HG03378 (cell line): ENCODE measurements at regions not wholly inside any gene's neighbourhood (a gene's known extent, or its start where the extent isn't known, plus 50 kb on each side); places are given as distances from the start of the nearest gene placed in this dataset.
"Not testable (repeated sequence)": the region's sequence is repeated elsewhere in the genome, so short reads cannot be mapped to it uniquely, and the experiment has no call there.

Experiments
- ATAC-seq: cut with Tn5 transposase; IDR thresholded peaks from one replicate; pipeline ENCODE4 v1.9.1; 2021; ENCODE audit warnings: mild to moderate bottlenecking, moderate library complexity; ENCODE audit not compliant: unreplicated experiment

DNA sequence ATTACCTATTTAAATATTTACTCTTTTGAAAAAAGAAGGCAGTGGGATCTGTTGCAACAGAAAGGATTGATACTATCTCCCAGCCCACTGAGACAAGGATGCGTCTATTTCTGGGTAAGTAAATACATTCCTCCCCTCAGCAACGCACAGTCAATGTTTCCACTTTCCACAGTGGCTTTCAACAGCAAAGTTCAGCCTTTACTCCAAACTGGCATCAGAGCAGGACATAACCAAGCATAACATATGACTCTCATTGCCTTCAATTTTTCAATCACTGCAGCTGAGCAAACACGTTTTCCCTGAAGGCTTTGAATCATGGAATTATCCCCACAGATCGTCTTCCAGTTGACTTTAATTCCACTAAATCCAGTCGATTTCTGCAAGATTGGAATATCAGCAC lies 160.3 kb upstream of the FRG1 start:
- ATAC-seq, result no peak

DNA sequence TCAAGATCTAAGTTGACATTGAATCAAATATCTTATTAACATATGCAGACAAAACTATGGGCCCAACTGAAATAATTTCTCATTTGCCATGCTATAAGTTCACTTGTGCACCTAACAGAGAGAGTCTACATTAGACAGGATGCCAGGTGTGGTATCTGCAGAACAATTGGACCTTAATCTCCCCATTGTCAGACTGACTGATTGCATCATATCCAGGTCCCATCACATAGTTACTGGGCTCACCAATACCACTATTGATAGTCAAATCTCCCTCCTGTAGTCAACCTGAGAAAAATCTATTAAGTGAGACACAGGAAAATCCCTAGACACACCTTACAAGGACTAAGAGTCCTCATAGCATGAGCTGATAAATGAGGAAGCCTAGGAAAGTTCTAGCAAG lies 156.0 kb upstream of the FRG1 start:
- ATAC-seq, result no peak

DNA sequence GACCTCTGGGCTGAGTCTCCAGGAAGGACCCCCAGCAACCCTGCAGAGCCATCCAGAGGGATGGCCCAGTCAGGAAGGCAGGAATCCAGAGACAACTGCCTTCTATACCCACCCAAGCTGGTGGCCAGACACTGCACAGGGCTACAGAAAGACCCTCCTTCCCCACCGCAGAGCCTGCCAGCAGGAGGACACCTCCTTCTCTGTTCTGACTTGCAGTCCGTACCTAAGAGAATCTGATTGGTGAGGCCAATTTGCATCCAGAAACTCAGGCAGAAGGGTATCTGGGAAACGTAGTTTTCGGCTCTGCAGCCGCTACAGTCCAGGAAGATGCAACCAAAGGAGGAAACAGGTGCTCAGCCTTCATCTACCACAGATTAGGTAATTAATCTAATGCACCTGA lies 155.4 kb upstream of the FRG1 start:
- no peak for ATAC-seq

DNA sequence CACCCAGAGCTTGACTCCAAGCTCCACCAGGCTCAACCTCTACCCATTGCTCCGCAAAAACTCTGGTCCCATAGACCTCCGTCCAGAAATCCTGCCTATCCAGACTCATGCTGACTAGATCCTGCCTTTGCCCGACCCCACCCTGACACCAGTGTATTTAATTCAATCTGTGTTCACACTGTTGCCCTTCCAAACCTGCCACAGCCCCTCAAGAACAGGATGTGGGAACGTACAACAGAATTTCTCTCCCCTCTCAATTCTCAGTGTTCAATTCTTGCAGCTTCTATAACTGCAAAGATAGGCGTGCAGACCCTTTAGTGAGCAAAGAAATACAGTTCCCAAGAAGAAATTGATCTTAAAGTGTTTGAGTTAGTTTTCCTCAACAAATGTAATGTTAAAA lies 154.2 kb upstream of the FRG1 start:
- no peak for ATAC-seq

DNA sequence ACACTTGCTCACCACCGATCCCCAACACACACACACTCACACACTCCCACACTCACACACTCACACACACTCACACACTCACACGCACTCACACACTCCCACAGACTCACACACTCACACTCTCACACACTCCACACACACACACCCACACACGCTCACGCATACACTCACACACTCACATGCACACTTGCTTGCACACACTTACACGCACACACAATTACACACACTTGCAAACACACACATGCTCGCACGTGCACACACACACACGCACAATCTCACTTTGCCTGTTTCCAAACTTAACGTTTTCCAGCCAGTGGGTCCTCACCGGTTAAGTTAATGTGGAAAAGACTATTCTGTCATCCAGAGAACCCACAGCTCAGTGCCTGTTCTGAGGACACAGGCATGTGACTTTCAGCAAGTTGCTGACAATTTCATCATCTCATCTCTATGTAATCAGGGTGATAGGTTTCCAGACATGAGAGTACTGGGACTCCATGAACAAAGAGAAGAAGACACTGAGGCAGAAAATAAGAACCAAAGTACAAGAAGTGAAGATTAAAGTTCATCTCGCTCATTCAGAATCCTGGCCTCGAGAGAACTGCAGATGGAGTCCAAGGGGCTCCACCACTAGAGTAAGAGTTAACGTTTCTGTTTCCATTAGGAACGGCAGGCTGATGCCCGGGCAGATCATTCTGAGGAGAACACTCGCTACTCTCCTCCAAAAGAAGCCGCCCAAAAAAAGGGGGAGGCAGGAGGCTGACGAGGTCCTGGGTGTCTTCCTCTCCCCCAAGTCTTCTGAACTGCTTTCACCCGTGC lies 153.2 kb upstream of the FRG1 start:
- ATAC-seq, result no peak

DNA sequence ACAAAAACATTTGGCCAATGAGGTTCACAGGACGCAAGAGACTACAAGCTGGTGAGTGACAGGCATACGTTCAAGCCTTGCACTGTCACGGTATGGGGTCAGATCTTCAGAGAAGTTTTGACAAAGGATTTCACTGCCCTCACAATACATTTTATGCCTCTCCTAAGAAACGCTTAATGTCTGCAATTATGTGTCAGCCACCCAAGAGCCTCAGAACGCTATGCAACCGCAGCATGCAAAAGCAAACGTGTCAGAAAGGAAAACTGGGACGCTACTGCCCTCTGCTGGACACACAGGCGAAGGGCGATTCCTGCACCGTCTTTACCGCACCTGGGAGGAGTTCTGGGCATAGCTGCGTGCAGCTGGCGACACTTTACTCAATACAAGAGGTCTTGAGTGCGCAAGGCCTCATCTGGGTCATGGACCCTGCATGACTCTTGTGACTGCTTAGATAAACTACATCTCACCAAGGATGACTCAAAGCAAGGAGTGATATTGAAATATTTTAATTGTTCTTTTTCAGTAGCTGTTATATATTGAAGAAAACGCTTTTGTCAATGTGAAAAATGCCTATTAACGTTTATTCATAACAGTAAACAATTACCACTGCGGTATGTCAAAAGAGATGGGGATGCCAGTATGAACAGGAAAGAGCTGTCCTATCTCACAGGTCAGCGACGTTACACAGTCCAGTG lies 147.6 kb upstream of the FRG1 start:
- peak; percentile 92 for ATAC-seq

DNA sequence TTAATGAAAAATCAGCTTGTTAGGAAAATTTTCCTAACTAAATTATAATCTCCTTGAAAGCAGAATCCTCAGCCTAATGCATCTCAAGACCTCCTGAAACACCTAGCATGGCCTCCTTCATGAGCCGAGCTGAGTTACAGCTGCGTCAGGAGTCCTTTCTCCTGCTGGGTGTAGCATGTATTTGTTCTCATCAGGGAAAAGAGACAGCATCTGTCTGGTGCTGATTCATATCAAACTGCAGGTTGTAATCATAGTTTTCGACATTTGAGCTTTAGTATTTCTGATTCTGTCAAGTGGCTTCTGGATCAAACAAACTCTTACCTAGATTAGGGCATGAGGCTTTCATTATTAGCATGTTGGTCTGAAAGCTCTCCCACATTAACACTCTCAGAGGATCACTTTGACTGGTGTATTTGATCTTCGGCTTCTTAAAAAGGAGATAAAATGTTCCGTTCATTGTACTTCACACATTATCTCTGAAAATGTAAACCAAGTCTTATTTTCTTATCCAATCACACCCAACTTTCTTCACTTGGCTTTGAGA lies 140.1 kb upstream of the FRG1 start:
- ATAC-seq, result no peak

DNA sequence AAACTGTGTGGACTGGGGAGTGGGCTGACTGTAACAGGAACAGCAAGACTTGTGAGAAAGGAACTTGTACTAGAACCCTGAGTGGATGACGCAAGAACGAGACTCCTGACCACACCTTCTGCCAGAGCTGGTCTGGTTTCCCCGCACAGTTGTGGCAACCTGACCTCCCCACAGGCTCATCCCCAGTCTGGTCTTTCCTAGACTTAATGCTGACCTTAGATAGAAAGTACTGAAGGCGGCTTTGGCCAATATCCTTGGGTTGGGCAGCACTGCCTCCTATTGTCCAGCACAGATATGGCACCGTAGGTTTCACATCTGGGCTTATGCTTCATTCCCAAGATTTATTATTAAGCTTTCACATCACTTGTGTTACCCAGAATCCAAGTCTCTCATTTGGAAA lies 137.8 kb upstream of the FRG1 start:
- ATAC-seq, result no peak

DNA sequence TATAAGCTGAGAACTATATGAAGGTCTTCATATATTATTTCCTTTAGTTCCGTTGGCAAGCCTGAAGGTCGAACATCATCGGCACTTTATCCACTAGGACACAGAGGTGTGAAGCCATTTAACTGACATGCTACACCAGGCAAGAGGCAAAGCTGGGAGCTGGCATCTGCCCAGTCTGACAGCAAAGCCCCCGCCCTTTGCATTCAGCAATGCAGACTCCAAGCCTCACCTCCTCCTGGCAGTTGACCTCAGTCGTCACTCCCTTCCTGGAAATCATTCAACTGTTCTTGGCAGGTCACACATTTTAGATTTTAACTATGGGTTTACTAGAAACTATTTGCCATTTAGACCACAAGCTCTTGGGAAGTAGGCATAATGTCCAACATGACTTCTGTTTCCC lies 135.8 kb upstream of the FRG1 start:
- no peak for ATAC-seq

DNA sequence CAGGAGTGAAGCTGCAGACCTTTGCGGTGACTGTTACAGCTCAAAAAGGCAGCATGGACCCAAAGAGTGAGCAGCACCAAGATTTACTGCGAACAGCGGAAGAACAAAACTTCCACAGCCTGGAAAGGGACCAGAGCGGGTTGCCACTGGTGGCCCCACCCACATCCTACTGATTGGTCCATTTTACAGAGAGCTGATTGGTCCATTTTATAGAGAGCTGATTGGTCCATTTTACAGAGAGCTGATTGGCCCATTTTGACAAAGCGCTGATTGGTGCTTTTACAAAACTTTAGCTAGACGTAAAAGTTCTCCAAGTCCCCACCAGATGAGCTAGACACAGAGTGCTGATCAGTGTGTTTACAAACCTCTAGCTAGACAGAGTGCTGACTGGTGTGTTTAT lies 134.2 kb upstream of the FRG1 start:
- ATAC-seq, result no peak

DNA sequence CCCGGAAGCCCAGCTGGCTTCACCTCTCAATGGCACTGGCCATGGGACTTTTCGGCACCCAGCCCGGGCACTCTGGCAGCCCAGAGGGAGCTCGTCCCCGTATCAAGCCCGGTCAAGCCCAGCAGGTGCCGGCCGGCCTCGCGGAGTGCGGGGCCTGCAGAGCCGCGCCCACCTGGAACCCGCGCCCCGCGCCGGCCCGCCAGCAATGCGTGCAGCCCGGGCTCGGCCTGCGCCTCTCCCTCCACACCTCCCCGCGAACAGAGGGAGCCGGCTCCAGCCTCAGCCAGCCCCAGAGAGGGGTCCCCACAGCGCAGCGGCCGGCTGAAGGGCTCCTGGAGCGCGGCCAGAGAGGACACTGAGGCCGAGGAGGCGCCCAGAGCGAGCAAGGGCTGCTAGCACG lies 133.6 kb upstream of the FRG1 start:
- ATAC-seq, result no peak

DNA sequence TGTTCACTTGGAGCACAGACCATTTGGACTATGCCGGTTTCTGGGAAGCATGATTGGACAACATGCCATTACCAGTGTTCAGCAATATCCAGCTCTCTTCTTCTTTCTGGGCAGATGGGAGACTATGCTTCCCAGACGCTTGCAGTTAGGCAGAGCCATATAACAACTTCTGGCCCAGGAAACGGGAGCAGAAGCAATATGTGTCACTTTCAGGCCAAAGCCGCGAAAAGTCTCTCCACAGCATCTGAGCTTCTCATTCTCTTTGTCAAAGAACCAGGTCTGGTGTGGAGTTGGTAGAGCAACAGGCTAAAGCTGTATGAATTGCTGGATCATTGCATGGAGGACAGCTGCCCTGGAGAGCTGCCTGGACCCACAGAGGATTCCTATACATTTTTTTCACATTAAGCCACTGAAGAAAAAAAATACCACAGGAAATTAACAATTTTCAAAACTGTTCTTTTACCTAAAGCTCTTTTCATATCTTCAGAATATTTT lies 131.4 kb upstream of the FRG1 start:
- ATAC-seq, result no peak

DNA sequence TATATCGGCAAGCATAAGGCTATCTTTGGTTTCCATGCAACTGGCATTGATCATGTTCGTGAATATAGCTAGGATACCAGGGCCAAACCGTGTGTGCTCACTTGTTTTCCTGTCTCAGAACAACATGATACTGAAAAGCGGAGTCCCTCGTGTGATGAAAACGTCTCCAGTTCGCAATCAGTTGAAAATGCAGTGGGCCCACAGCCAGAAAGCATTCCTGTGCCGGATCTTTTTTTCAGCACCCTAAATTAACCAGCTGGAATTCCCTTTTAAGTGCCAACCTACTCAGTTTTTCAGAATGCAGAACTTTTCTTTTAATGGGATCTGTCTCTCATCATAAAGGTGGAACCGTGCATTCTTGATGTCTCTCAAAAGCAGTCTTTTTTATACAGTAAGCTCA lies 130.8 kb upstream of the FRG1 start:
- no peak for ATAC-seq

DNA sequence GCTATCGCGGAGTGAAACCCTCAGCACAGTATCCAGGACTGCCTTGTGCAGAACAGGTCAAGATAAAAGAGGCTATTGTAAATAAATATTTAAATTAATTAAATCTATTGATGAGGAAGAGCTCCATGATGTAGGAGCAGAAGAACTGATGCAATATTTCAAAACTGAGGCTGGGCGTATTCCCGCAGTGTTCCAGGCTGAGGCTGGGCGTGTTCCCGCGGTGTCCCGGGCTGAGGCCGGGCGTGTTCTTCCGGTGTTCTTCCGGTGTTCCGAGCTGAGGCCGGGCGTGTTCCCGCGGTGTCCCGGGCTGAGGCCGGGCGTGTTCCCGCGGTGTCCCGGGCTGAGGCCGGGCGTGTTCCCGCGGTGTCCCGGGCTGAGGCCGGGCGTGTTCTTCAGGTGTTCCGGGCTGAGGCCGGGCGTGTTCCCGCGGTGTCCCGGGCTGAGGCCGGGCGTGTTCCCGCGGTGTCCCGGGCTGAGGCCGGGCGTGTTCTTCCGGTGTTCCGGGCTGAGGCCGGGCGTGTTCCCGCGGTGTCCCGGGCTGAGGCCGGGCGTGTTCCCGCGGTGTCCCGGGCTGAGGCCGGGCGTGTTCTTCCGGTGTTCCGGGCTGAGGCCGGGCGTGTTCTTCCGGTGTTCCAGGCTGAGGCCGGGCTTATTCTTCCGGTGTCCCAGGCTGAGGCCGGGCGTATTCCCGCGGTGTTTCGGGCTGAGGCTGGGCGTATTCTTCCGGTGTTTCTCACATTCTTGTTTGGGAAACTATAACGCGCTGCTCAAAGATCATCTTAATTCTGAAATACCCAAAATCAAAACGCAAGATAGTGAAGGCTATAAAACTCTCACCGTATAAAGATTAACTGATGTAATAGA lies 130.1 kb upstream of the FRG1 start:
- not testable (repeated sequence) for ATAC-seq

DNA sequence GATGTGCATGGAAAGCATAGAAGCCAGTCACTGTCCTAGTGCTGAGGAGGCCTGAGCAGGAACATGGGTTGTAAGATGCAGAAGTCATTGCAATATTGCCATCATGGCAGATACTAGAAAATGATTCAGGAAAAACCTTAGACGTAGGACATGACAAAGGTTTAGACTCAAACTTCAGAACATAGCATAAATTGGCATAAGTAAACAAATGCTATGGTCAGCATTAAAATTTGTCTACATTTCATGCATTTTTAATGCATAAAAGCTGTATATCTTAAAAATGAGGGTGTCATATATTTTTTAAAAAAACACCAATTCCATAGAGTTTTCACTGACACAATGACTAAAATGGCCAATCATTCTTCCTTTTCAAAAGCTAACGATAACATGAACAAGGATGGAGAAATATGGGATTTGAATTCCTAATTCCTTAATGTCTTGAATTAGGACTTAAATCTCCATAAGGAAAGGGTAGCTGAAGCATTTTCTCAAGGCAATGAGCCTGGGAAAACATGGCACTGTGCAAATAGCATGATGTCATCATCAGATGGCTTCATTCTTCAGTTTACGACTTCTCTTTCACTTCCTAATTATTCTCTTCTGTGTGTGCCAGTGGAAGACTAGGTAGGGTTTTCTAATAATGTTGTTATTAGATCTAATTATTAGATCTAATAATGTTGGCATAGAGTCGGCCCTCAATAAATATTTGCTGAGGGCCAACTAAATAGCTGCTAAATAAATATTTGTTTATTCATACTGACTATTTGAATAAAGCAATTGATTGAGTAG lies 125.1 kb upstream of the FRG1 start:
- ATAC-seq, result no peak

DNA sequence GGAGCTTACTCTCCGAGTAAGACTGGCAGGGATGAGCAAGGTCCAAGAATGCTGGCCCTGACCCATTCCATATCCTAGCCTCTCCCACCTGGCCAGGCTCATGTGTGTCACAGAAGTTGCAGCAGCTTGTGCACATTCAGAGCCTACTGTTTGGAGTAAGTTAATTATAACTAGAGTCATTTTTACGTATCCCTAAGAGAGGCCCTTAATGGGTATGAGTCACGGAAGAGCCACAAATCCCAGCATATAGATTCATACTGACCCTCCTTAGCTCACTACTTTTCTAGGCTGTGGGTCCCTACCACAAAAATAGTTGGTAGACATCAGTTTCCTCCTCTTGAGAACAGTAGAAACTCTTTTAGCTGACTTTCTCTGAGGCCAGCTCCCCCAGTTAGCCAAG lies 118.3 kb upstream of the FRG1 start:
- ATAC-seq, result no peak

DNA sequence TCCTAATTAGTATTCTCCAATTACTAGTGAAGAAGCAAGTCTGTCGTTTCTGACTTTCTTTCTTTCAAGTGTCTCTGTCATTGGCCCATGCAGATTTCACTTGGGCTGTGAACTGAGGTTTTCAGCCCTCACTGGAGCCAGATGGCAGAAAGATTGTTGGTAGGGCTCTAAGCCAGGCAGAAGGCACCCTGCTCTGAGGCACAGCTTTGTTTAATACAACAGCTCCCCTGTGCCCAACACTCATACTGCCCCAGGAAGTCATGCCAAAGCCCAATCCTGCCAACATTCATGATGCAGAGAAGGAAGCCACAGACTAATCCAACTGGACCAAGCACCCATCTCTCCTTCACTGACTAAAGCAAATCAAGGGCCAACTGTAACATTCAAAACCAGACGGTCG lies 117.1 kb upstream of the FRG1 start:
- no peak for ATAC-seq

DNA sequence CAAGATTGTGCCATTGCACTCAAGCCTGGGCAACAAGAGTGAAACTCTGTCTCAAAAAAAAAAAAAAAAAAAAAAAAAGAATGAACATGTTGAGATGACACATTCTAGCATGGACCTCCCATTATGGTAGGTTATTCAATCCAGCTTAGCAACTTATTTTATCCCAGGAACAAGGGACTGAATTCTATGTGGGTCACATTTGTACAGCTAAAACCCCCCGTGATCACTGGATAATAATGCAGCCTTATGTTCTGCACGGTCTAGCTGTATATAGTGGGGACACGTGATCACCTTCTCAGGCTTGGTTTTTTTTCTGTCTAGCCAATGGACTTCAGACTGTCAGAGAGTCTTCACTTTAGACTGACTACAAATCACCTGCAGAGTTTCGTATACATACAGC lies 115.2 kb upstream of the FRG1 start:
- ATAC-seq, result no peak

DNA sequence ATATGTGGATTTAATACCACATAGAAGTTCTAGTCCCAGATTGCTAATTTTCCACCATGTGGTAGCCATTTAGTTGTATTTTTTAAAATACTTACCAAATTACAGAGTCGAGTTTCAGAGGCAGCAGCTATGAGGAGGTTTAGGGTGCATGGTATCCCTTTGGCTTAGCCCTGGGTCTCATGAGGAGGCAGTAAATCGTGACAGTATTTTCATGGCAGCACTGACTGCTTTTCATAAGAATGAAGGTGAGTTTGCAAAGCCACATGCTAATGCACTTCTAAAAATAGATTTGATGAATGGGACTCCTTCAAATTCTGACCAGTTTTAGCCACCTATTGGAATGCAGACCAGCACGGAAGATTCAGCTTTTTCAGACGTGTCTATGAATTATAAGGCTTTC lies 114.0 kb upstream of the FRG1 start:
- no peak for ATAC-seq

DNA sequence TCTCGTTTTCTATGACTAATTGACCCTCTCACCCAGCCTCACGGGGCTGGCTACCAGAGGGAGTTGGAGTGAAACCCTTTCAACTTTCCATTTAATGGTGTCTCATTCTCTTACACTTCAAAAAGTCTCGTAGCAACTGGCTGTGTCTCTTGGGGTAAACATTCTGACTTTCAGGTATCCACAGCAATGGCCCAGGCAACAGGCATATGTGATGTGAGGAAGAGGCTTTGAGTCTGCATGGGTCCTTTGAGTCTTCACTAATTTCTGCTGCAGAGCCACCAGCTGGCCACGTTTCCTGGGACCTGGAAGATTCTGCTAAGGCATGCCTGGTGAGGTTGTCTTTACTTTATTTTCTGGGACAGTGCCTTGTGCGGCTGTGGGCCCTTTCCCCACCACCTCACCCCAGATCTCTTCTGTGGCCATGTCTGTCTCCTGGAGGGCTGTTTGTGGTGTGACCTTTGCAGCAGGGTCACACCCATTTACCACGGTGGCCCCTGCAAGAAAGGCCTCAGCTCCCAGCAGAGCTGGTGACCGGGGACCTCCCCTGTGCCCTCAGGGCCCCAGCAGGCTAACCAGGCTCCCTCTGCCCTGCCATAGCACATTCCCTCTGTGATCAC lies 112.5 kb upstream of the FRG1 start:
- no peak for ATAC-seq
